H9 (cell line): ENCODE measurements at regions not wholly inside any gene's neighbourhood (a gene's known extent, or its start where the extent isn't known, plus 50 kb on each side); places are given as distances from the start of the nearest gene placed in this dataset.

Source experiments
- DNase-seq: peaks from one replicate; pipeline ENCODE4 v3.0.0-alpha.2; 2017
- H2AFZ ChIP-seq: one replicate; pipeline ENCODE4 v1.6.1; 2013; ENCODE audit warnings: mild to moderate bottlenecking, low read length, control low read depth, moderate library complexity
- H2AK5ac ChIP-seq: 2 replicates; pipeline ENCODE4 v1.6.1; 2013; ENCODE audit warnings: low read length, control low read depth, mixed read lengths; ENCODE audit not compliant: insufficient read length
- H2BK120ac ChIP-seq: one replicate; pipeline ENCODE4 v1.6.1; 2013; ENCODE audit warnings: low read depth, mild to moderate bottlenecking, low read length, control low read depth, inconsistent platforms; ENCODE audit not compliant: poor library complexity, severe bottlenecking
- H2BK12ac ChIP-seq: 2 replicates; pipeline ENCODE4 v1.6.1; 2013; ENCODE audit warnings: low read length, control low read depth, mixed read lengths, low read depth; ENCODE audit not compliant: insufficient read length
- H2BK15ac ChIP-seq: 2 replicates; pipeline ENCODE4 v1.6.1; 2013; ENCODE audit warnings: low read depth, low read length, control low read depth
- H2BK20ac ChIP-seq: one replicate; pipeline ENCODE4 v1.6.1; 2013; ENCODE audit warnings: low read depth, mild to moderate bottlenecking, low read length, control low read depth, inconsistent platforms; ENCODE audit not compliant: poor library complexity, severe bottlenecking
- H2BK5ac ChIP-seq: 2 replicates; pipeline ENCODE4 v1.6.1; 2013; ENCODE audit warnings: low read length, control low read depth, mixed read lengths; ENCODE audit not compliant: insufficient read length
- H3K14ac ChIP-seq: 2 replicates; pipeline ENCODE4 v1.6.1; 2013; ENCODE audit warnings: low read length, control low read depth; ENCODE audit not compliant: insufficient read depth
- H3K18ac ChIP-seq: 2 replicates; pipeline ENCODE4 v1.6.1; 2013; ENCODE audit warnings: low read depth, mild to moderate bottlenecking, mixed read lengths, low read length, control low read depth; ENCODE audit not compliant: insufficient read length
- H3K23ac ChIP-seq: 2 replicates; pipeline ENCODE4 v1.6.1; 2013; ENCODE audit warnings: low read length, control low read depth, mixed read lengths, low read depth; ENCODE audit not compliant: insufficient read length
- H3K23me2 ChIP-seq: 2 replicates; pipeline ENCODE4 v1.6.1; 2013; ENCODE audit warnings: low read depth, mild to moderate bottlenecking, mixed read lengths, low read length, control low read depth; ENCODE audit not compliant: insufficient read length, poor library complexity, severe bottlenecking
- H3K27ac ChIP-seq: 2 replicates; pipeline ENCODE4 v1.5.1; 2013; ENCODE audit warnings: low read length, control low read depth, mixed read lengths, low read depth; ENCODE audit not compliant: insufficient read length
- H3K27me3 ChIP-seq: 2 replicates; pipeline ENCODE4 v1.6.1; 2013; ENCODE audit warnings: low read length, control low read depth, inconsistent platforms; ENCODE audit not compliant: insufficient read depth
- H3K4ac ChIP-seq: 2 replicates; pipeline ENCODE4 v1.6.1; 2013; ENCODE audit warnings: low read depth, mild to moderate bottlenecking, control low read depth, inconsistent platforms, low read length, moderate library complexity
- H3K4me1 ChIP-seq: 2 replicates; pipeline ENCODE4 v1.6.1; 2013; ENCODE audit warnings: low read length, control low read depth, inconsistent platforms; ENCODE audit not compliant: insufficient read depth
- H3K4me2 ChIP-seq: 2 replicates; pipeline ENCODE4 v1.6.1; 2013; ENCODE audit warnings: low read length, control low read depth, mixed read lengths; ENCODE audit not compliant: insufficient read length, insufficient read depth
- H3K56ac ChIP-seq: 2 replicates; pipeline ENCODE4 v1.6.1; 2013; ENCODE audit warnings: low read depth, mild to moderate bottlenecking, mixed read lengths, low read length, control low read depth; ENCODE audit not compliant: insufficient read length
- H3K79me1 ChIP-seq: 2 replicates; pipeline ENCODE4 v1.6.1; 2013; ENCODE audit warnings: low read depth, mild to moderate bottlenecking, moderate library complexity, low read length, control low read depth, inconsistent platforms; ENCODE audit not compliant: insufficient read depth, poor library complexity, severe bottlenecking
- H3K79me2 ChIP-seq: 2 replicates; pipeline ENCODE4 v1.6.1; 2013; ENCODE audit warnings: low read length, control low read depth, inconsistent platforms; ENCODE audit not compliant: insufficient read depth
- H3K9ac ChIP-seq: 2 replicates; pipeline ENCODE4 v1.6.1; 2013; ENCODE audit warnings: low read length, control low read depth, mixed read lengths; ENCODE audit not compliant: insufficient read length; ENCODE audit errors: extremely low read depth
- H3K9me3 ChIP-seq: one replicate; pipeline ENCODE4 v1.6.1; 2013; ENCODE audit warnings: low read depth, low read length, inconsistent platforms; ENCODE audit not compliant: control insufficient read depth
- H3T11ph ChIP-seq: one replicate; pipeline ENCODE4 v1.6.1; 2013; ENCODE audit warnings: mild to moderate bottlenecking, low read length, control low read depth, inconsistent platforms
- H4K20me1 ChIP-seq: one replicate; pipeline ENCODE4 v1.6.1; 2013; ENCODE audit not compliant: control insufficient read depth, insufficient read length, insufficient read depth
- H4K5ac ChIP-seq: 2 replicates; pipeline ENCODE4 v1.6.1; 2013; ENCODE audit warnings: low read depth, mild to moderate bottlenecking, mixed read lengths, low read length, control low read depth; ENCODE audit not compliant: insufficient read length
- H4K8ac ChIP-seq: replicated peaks from 2 replicates; pipeline ENCODE4 v1.6.1; 2013; ENCODE audit warnings: low read length, control low read depth, mixed read lengths, low read depth; ENCODE audit not compliant: insufficient read length
- H4K91ac ChIP-seq: 2 replicates; pipeline ENCODE4 v1.6.1; 2013; ENCODE audit warnings: low read depth, mild to moderate bottlenecking, moderate library complexity, mixed read lengths, low read length, control low read depth; ENCODE audit not compliant: insufficient read length
- H3K27ac Mint-ChIP-seq, 3 experiments: 2 replicates in 2 of 3; 3 replicates in 1 of 3; pipeline ENCODE4 v1.8.0; 2020 to 2021; ENCODE audit warnings: mixed read lengths in 3 of 3, mild to moderate bottlenecking in 1 of 3, moderate library complexity in 1 of 3
- H3K27me3 Mint-ChIP-seq: 2 replicates; pipeline ENCODE4 v1.8.0; 2021; ENCODE audit warnings: low read depth, mild to moderate bottlenecking, moderate library complexity, mixed read lengths
- H3K36me3 Mint-ChIP-seq, 3 experiments: 2 replicates in 2 of 3; 3 replicates in 1 of 3; pipeline ENCODE4 v1.8.0; 2020 to 2021; ENCODE audit warnings: low read depth in 3 of 3, mixed read lengths in 3 of 3; ENCODE audit not compliant: insufficient read depth in 1 of 3
- H3K4me1 Mint-ChIP-seq, 2 experiments: 2 replicates each; pipeline ENCODE4 v1.8.0; 2020; ENCODE audit warnings: mixed read lengths in 2 of 2
- H3K4me3 Mint-ChIP-seq, 2 experiments: 2 replicates in 1 of 2; 3 replicates in 1 of 2; pipeline ENCODE4 v1.8.0; 2020 to 2021; ENCODE audit warnings: mild to moderate bottlenecking in 2 of 2, mixed read lengths in 2 of 2, moderate library complexity in 1 of 2
- H3K9me3 Mint-ChIP-seq, 2 experiments: 2 replicates in 1 of 2; 3 replicates in 1 of 2; pipeline ENCODE4 v1.8.0; 2020; ENCODE audit warnings: mild to moderate bottlenecking in 2 of 2, mixed read lengths in 2 of 2, moderate library complexity in 1 of 2
- WGBS: extraction: QIAGEN DNeasy Blood & Tissue Kit; methylation state at CpG from one replicate; pipeline ENCODE4 v1.1.7; 2013; ENCODE audit warnings: missing lambda C conversion rate, low lambda C conversion rate, mixed read lengths; ENCODE audit not compliant: insufficient read length; ENCODE audit errors: extremely low coverage; 5-methylcytosine and 5-hydroxymethylcytosine counted together
- TF ChIP-seq, protein P1 (sequence below): fragments of 200-600 bp; sonication (generic); conservative IDR thresholded peaks from 3 replicates; pipeline ENCODE4 v1.8.0; 2021; ENCODE audit warnings: antibody characterized with exemption, mild to moderate bottlenecking

GRCh38 chr3:88259045-88259444, 109.3 kb downstream of the C3orf38 start:
- Histone ChIP-seq H4K20me1 (no peaks in the 10 kb centered on the region), H3K9me3 (no peaks in the 10 kb centered on the region), H3K79me2 (no peaks in the 10 kb centered on the region), H2BK120ac (no peak overlapping the region), H3K4me2 (no peak overlapping the region), H3K23ac (no peak overlapping the region), H4K5ac (no peak overlapping the region), H3K79me1 (no peaks in the 10 kb centered on the region), H3K27ac (no peak overlapping the region), H3K18ac (no peak overlapping the region), H2BK12ac (no peak overlapping the region), H3K4ac (no peak overlapping the region), H2AFZ (no peak overlapping the region), H2BK20ac (no peak overlapping the region), H2BK5ac (no peak overlapping the region), H4K8ac (no peak overlapping the region), H3K56ac (no peak overlapping the region), H2AK5ac (no peak overlapping the region), H4K91ac (no peak overlapping the region), H3K27me3 (no peaks in the 10 kb centered on the region), H3T11ph (no peak overlapping the region), H2BK15ac (no peak overlapping the region), H3K14ac (no peak overlapping the region), H3K4me1 (no peaks in the 10 kb centered on the region), H3K23me2 (no peaks in the 10 kb centered on the region), H3K9ac (no peak overlapping the region)
- WGBS, result no CpG with 5 or more reads among the region's 4 CpGs
- Mint-ChIP-seq H3K4me1 (no peaks in the 10 kb centered on the region), H3K27ac (no peak overlapping the region), H3K4me3 (no peak overlapping the region), H3K9me3 (no peaks in the 10 kb centered on the region), H3K36me3 (no peaks in the 10 kb centered on the region), H3K27me3 (no peaks in the 10 kb centered on the region)
- DNase-seq, result no peak
- TF ChIP-seq, protein P1, sequence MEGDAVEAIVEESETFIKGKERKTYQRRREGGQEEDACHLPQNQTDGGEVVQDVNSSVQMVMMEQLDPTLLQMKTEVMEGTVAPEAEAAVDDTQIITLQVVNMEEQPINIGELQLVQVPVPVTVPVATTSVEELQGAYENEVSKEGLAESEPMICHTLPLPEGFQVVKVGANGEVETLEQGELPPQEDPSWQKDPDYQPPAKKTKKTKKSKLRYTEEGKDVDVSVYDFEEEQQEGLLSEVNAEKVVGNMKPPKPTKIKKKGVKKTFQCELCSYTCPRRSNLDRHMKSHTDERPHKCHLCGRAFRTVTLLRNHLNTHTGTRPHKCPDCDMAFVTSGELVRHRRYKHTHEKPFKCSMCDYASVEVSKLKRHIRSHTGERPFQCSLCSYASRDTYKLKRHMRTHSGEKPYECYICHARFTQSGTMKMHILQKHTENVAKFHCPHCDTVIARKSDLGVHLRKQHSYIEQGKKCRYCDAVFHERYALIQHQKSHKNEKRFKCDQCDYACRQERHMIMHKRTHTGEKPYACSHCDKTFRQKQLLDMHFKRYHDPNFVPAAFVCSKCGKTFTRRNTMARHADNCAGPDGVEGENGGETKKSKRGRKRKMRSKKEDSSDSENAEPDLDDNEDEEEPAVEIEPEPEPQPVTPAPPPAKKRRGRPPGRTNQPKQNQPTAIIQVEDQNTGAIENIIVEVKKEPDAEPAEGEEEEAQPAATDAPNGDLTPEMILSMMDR, result no peak
